ENCODE measurements at regions not wholly inside any gene's neighbourhood (a gene's known extent, or its start where the extent isn't known, plus 50 kb on each side); places are given as distances from the start of the nearest gene placed in this dataset.

GRCh38 chr2:234438305-234438977 is 58.4 kb downstream of the ARL4C start:
- DNase-seq (ENCODE audit: low read depth), result no peak

GRCh38 chr2:234437642-234438304 is 59.1 kb downstream of the ARL4C start:
- no peak for DNase-seq (ENCODE audit: low read depth)

- no peak for DNase-seq (ENCODE audit: low read depth)
These were observed 60.4 kb downstream of the ARL4C start for GRCh38 chr2:234436482-234436837.

GRCh38 chr2:234435836-234436481 is 60.9 kb downstream of the ARL4C start:
- DNase-seq (ENCODE audit: low read depth), result no peak

GRCh38 chr2:234433201-234433600 is 63.7 kb downstream of the ARL4C start:
- no peak for DNase-seq (ENCODE audit: low read depth)

- DNase-seq (ENCODE audit: low read depth), result no peak
These were observed 66.0 kb downstream of the ARL4C start for GRCh38 chr2:234430871-234431270.

GRCh38 chr2:234429265-234429664 is 67.6 kb downstream of the ARL4C start:
- no peak for DNase-seq (ENCODE audit: low read depth)

- DNase-seq (ENCODE audit: low read depth), result no peak
These were observed 69.5 kb downstream of the ARL4C start for GRCh38 chr2:234427081-234428061.

GRCh38 chr2:234426616-234427015 is 70.3 kb downstream of the ARL4C start:
- DNase-seq (ENCODE audit: low read depth), result no peak

- DNase-seq (ENCODE audit: low read depth), result no peak
These were observed 71.0 kb downstream of the ARL4C start for GRCh38 chr2:234425639-234426603.

GRCh38 chr2:234423884-234424283 is 73.0 kb downstream of the ARL4C start:
- no peak for DNase-seq (ENCODE audit: low read depth)

GRCh38 chr2:234422981-234423431 is 73.9 kb downstream of the ARL4C start:
- DNase-seq (ENCODE audit: low read depth), result no peak

- DNase-seq (ENCODE audit: low read depth), result no peak
These were observed 74.6 kb downstream of the ARL4C start for GRCh38 chr2:234422273-234422732.

- DNase-seq (ENCODE audit: low read depth), result no peak
These were observed 76.5 kb downstream of the ARL4C start for GRCh38 chr2:234420408-234420807.

- no peak for DNase-seq (ENCODE audit: low read depth)
These were observed 77.2 kb downstream of the ARL4C start for GRCh38 chr2:234419726-234420125.

- no peak for DNase-seq (ENCODE audit: low read depth)
These were observed 81.2 kb downstream of the ARL4C start for GRCh38 chr2:234415706-234416105.

GRCh38 chr2:234414596-234414995 is 82.3 kb downstream of the ARL4C start:
- no peak for DNase-seq (ENCODE audit: low read depth)

GRCh38 chr2:234412726-234413125 is 84.2 kb downstream of the ARL4C start:
- DNase-seq (ENCODE audit: low read depth), result no peak

GRCh38 chr2:234411793-234412192 is 85.1 kb downstream of the ARL4C start:
- no peak for DNase-seq (ENCODE audit: low read depth)

GRCh38 chr2:234410526-234410925 is 86.4 kb downstream of the ARL4C start:
- no peak for DNase-seq (ENCODE audit: low read depth)

- DNase-seq (ENCODE audit: low read depth), result no peak
These were observed 87.3 kb downstream of the ARL4C start for GRCh38 chr2:234409590-234409989.

All from stimulated activated CD8-positive, alpha-beta memory T cell treated with anti-CD3 and anti-CD28 coated beads, Interleukin-4, amount 100 ng/mL, for 24 hours (primary cell).